HG03342 (cell line): ENCODE measurements at regions not wholly inside any gene's neighbourhood (a gene's known extent, or its start where the extent isn't known, plus 50 kb on each side); places are given as distances from the start of the nearest gene placed in this dataset.

Experiments used
- ATAC-seq: cut with Tn5 transposase; IDR thresholded peaks from one replicate; pipeline ENCODE4 v1.9.1; 2021; ENCODE audit warnings: mild to moderate bottlenecking, moderate library complexity; ENCODE audit not compliant: unreplicated experiment

GRCh38 chr18:10207682-10208345, 246.6 kb upstream of the APCDD1 start:
- ATAC-seq = no peak

DNA sequence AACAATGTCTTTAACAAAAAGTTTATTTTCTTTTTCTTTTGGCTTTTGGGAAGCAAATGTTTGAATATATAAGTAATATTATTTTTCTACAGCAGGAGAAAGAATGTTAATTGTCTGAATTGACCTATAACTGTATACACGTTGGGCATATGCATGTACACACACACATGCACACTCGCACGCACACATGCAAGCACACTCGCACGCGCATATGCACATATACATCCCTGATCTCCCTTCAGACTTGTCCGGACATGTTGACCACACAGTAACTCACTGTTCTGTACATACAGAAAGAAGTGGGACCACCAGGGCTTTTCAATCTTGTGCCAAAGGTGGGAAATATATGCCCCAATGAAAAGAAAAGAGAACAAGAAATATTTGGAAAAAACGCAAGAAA, 245.1 kb upstream of the APCDD1 start:
- no peak for ATAC-seq

GRCh38 chr18:10210057-10210633, 244.3 kb upstream of the APCDD1 start:
- ATAC-seq = no peak

DNA sequence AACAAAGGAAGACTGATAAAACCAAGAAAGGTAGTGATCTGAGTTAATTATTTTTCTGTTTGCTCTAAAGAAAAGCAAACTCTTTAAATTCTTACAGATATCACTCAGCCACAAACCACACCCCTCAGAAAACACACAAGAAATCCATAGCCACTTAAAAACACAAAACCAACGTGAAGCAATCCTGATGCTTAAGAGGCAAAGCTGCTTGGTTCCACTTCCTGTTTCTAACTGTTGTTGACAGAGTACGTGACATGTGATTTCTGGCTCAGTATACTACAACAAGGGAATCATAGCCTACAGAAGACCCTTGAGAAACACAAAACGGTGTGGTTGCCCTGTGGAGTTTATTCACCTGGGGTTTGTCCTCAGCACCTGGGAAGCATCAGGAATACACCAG, 240.9 kb upstream of the APCDD1 start:
- ATAC-seq = peak; percentile 79

DNA sequence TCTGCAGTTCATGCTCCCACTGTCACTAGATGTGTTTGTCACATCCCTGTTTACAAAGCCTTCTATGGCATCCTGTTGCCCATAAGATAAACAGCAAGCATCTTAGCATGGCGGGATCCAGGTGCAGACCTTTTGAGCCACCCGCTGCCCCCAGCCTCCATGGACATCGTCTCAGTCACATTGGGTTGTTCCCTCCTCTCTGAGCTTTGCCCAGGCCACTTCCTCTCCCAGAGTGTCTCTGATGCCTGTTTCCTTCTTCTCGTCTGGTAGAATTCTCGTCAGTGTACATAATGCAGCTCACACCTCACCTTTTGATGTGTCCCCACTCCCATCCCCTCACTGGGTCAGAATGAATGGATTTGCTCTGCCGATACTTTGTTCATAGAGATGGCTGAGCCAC, 239.0 kb upstream of the APCDD1 start:
- ATAC-seq = no peak

DNA sequence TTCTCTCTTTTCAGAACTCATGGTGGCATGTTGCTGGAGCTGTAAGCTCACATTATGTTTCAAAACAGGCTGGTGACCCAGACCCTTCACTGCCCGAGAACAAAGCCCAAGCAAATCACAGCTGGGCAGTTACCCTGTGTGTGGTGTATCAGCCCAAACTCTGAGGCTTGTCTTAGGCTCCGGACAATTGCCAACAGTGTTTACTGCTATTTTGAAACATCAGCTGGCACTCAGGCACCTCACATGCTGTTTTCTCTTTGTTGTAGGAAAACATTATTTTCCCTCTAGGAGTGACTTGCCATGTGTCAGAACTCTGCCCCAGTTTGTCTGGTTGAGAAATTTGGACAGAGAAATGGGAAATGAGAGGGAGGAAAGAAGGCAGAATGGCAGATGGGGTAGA, 237.6 kb upstream of the APCDD1 start:
- ATAC-seq = no peak

DNA sequence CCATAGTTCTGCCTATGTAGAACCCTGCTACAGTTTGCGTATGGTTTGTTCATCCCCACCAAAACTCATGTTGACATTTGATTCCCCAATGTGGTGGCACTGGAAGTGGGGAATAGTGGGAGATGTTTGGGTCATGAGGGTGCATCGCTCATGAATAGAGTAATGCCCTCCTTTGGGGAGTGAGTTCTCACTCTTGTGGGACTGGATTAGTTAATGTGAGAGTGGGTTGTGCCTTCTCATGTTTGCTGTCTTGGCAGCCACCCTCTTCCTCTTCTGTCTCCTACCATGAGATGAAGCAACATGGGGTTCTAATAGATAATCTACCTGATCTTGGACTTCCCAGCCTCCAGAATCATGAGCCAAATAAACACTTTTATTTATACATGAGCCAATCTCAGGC, 237.2 kb upstream of the APCDD1 start:
- no peak for ATAC-seq

DNA sequence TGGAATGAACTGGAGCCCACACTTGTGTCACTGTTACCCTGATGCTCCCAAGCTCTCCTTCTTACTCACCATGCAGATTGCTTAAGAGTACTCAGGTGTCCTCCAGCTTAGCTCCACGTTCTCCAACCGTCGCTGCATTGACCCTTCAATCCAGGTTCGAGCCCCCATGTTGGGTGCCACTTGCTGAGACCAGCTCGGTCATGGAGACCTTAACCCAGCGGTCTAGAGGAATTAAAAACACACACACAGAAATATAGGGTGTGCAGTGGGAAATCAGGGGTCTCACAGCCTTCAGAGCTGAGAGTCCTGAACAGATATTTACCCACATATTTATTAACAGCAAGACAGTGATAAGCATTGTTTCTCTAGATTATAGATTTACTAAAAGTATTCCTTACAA, 229.1 kb upstream of the APCDD1 start:
- no peak for ATAC-seq

GRCh38 chr18:10226971-10227370, 227.5 kb upstream of the APCDD1 start:
- ATAC-seq = no peak

GRCh38 chr18:10228326-10228725, 226.1 kb upstream of the APCDD1 start:
- no peak for ATAC-seq

DNA sequence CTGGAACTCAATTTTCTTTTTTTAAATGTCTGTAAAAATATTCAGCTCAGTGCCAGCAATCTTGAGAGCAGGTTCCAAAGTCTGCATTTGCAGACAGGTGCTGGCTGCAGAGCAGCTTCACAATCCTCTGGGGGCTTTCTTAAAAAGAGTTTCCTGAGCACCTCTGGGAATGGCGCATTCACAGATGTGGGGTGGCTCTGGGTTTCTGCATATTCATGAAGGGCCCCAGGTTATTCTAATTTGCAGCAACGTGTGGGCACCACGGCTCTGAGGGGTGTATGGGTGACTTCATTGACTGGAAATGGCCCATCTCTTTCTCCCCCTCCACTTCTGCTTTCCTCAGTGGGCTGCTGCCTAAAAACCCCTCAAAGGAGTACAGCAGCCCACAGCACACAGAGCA, 225.0 kb upstream of the APCDD1 start:
- no peak for ATAC-seq

DNA sequence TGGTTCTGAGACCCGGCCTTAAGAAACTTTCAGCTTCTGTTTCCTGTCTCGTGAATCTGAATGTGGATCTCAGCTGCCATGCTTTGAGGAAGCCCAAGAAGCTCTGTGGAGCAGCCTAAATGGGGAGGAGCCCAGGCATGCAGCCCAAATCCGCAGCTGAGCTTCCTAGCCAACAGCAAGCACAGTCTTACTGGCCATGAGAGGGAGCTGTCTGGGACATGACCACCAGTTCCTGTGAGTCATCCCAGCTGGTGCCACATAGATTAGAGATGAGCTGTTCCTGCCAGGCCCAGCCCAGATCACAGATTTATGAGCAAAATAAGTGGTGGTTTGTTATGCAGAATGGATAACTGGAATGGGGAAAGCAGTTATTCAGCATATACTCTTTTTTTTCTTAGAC, 224.4 kb upstream of the APCDD1 start:
- no peak for ATAC-seq

- no peak for ATAC-seq
These were observed 223.2 kb upstream of the APCDD1 start for GRCh38 chr18:10231220-10231619.

DNA sequence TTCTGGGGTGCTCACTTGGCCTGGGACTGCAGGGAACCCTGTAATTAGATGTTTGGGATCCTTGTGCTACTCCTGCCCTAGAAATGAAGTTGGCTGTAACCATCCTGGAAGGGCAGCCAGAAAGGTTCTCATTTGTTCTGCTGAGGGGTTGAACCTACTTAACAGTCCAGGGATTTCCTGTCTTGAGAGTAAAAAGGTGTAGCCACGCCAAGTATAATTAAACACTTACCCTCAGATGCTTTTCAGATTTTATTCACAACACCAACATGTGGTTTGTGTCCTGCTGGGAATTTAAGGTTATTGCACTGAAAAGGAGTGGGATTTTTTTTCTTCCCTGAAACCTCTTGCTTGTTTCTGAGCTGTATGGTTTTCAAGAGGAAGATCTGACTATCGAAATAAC, 222.4 kb upstream of the APCDD1 start:
- ATAC-seq = no peak

- ATAC-seq = no peak
These were observed 221.2 kb upstream of the APCDD1 start for GRCh38 chr18:10233082-10233875.

GRCh38 chr18:10234281-10234680, 220.2 kb upstream of the APCDD1 start:
- no peak for ATAC-seq

- no peak for ATAC-seq
These were observed 219.3 kb upstream of the APCDD1 start for GRCh38 chr18:10234912-10235660.

- no peak for ATAC-seq
These were observed 218.8 kb upstream of the APCDD1 start for GRCh38 chr18:10235661-10235952.

GRCh38 chr18:10239103-10239502, 215.3 kb upstream of the APCDD1 start:
- no peak for ATAC-seq

- no peak for ATAC-seq
These were observed 214.3 kb upstream of the APCDD1 start for GRCh38 chr18:10239991-10240634.

DNA sequence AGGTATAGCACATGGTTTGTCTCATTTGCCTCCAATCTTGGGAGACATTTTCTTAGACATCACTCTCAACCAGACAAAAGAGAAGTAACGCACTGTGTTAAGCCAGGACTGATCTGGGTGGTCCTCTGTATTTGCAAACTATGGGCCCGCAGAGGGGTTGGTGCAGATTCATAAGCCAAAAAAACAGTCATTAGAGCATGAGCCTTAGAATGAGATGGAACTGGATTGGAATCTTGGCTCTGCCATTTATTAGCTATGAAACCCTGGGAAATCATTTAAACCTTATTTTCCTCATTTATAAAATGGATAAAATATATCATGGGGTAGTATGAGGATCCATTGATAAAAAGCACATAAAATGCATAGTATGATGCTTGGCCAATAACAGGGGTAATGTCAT, 213.5 kb upstream of the APCDD1 start:
- ATAC-seq = no peak
